ENCODE measurements at regions not wholly inside any gene's neighbourhood (a gene's known extent, or its start where the extent isn't known, plus 50 kb on each side); places are given as distances from the start of the nearest gene placed in this dataset.
A peak's percentile ranks its signal among the peaks of the same experiment; 100 is the strongest.
"Not testable (repeated sequence)": the region's sequence is repeated elsewhere in the genome, so short reads cannot be mapped to it uniquely, and the experiment has no call there.

GRCh38 chr5:13640270-13640669 is 304.2 kb downstream of the DNAH5 start:
- DNase-seq (ENCODE audit: low spot score), result peak; percentile 40

GRCh38 chr5:13632676-13633075 is 311.8 kb downstream of the DNAH5 start:
- no peak for DNase-seq (ENCODE audit: low spot score)

- DNase-seq (ENCODE audit: low spot score), result no peak
Observed at GRCh38 chr5:13629218-13629617, 315.3 kb downstream of the DNAH5 start.

GRCh38 chr5:13627673-13628454 is 316.6 kb downstream of the DNAH5 start:
- no peak for DNase-seq (ENCODE audit: low spot score)

- no peak for DNase-seq (ENCODE audit: low spot score)
Observed at GRCh38 chr5:13625616-13626198, 318.8 kb downstream of the DNAH5 start.

GRCh38 chr5:13624283-13625074 is 320.0 kb downstream of the DNAH5 start:
- no peak for DNase-seq (ENCODE audit: low spot score)

GRCh38 chr5:13613621-13614020 is 330.9 kb downstream of the DNAH5 start:
- DNase-seq (ENCODE audit: low spot score), result no peak

- no peak for DNase-seq (ENCODE audit: low spot score)
Observed at GRCh38 chr5:13611604-13612003, 332.9 kb downstream of the DNAH5 start.

GRCh38 chr5:13609504-13609903 is 335.0 kb downstream of the DNAH5 start:
- no peak for DNase-seq (ENCODE audit: low spot score)

- no peak for DNase-seq (ENCODE audit: low spot score)
Observed at GRCh38 chr5:13606051-13606450, 338.4 kb downstream of the DNAH5 start.

- no peak for DNase-seq (ENCODE audit: low spot score)
Observed at GRCh38 chr5:13601112-13601511, 343.4 kb downstream of the DNAH5 start.

GRCh38 chr5:13595978-13596377 is 348.5 kb downstream of the DNAH5 start:
- no peak for DNase-seq (ENCODE audit: low spot score)

- DNase-seq (ENCODE audit: low spot score), result no peak
Observed at GRCh38 chr5:13591621-13592020, 352.9 kb downstream of the DNAH5 start.

- no peak for DNase-seq (ENCODE audit: low spot score)
Observed at GRCh38 chr5:13585324-13585723, 359.2 kb downstream of the DNAH5 start.

GRCh38 chr5:13581914-13582313 is 362.6 kb downstream of the DNAH5 start:
- DNase-seq (ENCODE audit: low spot score), result no peak

- DNase-seq (ENCODE audit: low spot score), result no peak
Observed at GRCh38 chr5:13581132-13581531, 363.4 kb downstream of the DNAH5 start.

GRCh38 chr5:13580058-13580457 is 364.4 kb downstream of the DNAH5 start:
- no peak for DNase-seq (ENCODE audit: low spot score)

- not testable (repeated sequence) for DNase-seq (ENCODE audit: low spot score)
Observed at GRCh38 chr5:13579091-13579490, 365.4 kb downstream of the DNAH5 start.

GRCh38 chr5:13578311-13579039 is 366.0 kb downstream of the DNAH5 start:
- not testable (repeated sequence) for DNase-seq (ENCODE audit: low spot score)

GRCh38 chr5:13574574-13574973 is 369.9 kb downstream of the DNAH5 start:
- no peak for DNase-seq (ENCODE audit: low spot score)

- DNase-seq (ENCODE audit: low spot score), result no peak
Observed at GRCh38 chr5:13572163-13572562, 372.3 kb downstream of the DNAH5 start.

- no peak for DNase-seq (ENCODE audit: low spot score)
Observed at GRCh38 chr5:13569090-13569715, 375.3 kb downstream of the DNAH5 start.

Data from HuH-7 (cell line).